ENCODE measurements at regions not wholly inside any gene's neighbourhood (a gene's known extent, or its start where the extent isn't known, plus 50 kb on each side); places are given as distances from the start of the nearest gene placed in this dataset.

DNA sequence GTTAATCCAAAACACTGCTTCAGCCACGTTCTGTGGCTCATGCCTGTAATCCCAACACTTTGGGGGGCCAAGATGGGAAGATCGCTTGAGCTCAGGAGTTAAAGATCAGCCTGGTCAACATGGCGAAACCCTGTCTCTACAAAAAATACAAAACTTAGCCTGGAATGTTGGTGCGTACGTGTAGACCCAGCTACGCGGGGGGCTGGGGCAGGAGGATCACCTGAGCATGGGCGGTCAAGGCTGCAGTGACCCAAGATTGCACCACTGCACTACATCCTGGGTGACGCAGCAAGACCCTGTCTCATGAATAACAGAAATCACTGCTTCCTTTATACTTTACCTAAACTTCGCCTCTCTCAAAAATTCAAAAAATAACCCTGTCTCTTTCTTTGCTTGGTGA is 1325.0 kb upstream of the CADM2 start:
- no peak for TF ChIP-seq POLR2AphosphoS5 (IDR thresholded peaks at IDR 0.05)
- no peak for TF ChIP-seq POLR2A (IDR thresholded peaks at IDR 0.05)
- TF ChIP-seq, protein P1, sequence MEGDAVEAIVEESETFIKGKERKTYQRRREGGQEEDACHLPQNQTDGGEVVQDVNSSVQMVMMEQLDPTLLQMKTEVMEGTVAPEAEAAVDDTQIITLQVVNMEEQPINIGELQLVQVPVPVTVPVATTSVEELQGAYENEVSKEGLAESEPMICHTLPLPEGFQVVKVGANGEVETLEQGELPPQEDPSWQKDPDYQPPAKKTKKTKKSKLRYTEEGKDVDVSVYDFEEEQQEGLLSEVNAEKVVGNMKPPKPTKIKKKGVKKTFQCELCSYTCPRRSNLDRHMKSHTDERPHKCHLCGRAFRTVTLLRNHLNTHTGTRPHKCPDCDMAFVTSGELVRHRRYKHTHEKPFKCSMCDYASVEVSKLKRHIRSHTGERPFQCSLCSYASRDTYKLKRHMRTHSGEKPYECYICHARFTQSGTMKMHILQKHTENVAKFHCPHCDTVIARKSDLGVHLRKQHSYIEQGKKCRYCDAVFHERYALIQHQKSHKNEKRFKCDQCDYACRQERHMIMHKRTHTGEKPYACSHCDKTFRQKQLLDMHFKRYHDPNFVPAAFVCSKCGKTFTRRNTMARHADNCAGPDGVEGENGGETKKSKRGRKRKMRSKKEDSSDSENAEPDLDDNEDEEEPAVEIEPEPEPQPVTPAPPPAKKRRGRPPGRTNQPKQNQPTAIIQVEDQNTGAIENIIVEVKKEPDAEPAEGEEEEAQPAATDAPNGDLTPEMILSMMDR (IDR thresholded peaks at IDR 0.05) = no peak

Measured in breast epithelium (tissue), 3 donors.